H9 (cell line): ENCODE measurements at regions not wholly inside any gene's neighbourhood (a gene's known extent, or its start where the extent isn't known, plus 50 kb on each side); places are given as distances from the start of the nearest gene placed in this dataset.

Source experiments
- DNase-seq: peaks from one replicate; pipeline ENCODE4 v3.0.0-alpha.2; 2017
- H2AFZ ChIP-seq: one replicate; pipeline ENCODE4 v1.6.1; 2013; ENCODE audit warnings: mild to moderate bottlenecking, low read length, control low read depth, moderate library complexity
- H2AK5ac ChIP-seq: 2 replicates; pipeline ENCODE4 v1.6.1; 2013; ENCODE audit warnings: low read length, control low read depth, mixed read lengths; ENCODE audit not compliant: insufficient read length
- H2BK120ac ChIP-seq: one replicate; pipeline ENCODE4 v1.6.1; 2013; ENCODE audit warnings: low read depth, mild to moderate bottlenecking, low read length, control low read depth, inconsistent platforms; ENCODE audit not compliant: poor library complexity, severe bottlenecking
- H2BK12ac ChIP-seq: 2 replicates; pipeline ENCODE4 v1.6.1; 2013; ENCODE audit warnings: low read length, control low read depth, mixed read lengths, low read depth; ENCODE audit not compliant: insufficient read length
- H2BK15ac ChIP-seq: 2 replicates; pipeline ENCODE4 v1.6.1; 2013; ENCODE audit warnings: low read depth, low read length, control low read depth
- H2BK20ac ChIP-seq: one replicate; pipeline ENCODE4 v1.6.1; 2013; ENCODE audit warnings: low read depth, mild to moderate bottlenecking, low read length, control low read depth, inconsistent platforms; ENCODE audit not compliant: poor library complexity, severe bottlenecking
- H2BK5ac ChIP-seq: 2 replicates; pipeline ENCODE4 v1.6.1; 2013; ENCODE audit warnings: low read length, control low read depth, mixed read lengths; ENCODE audit not compliant: insufficient read length
- H3K14ac ChIP-seq: 2 replicates; pipeline ENCODE4 v1.6.1; 2013; ENCODE audit warnings: low read length, control low read depth; ENCODE audit not compliant: insufficient read depth
- H3K18ac ChIP-seq: 2 replicates; pipeline ENCODE4 v1.6.1; 2013; ENCODE audit warnings: low read depth, mild to moderate bottlenecking, mixed read lengths, low read length, control low read depth; ENCODE audit not compliant: insufficient read length
- H3K23ac ChIP-seq: 2 replicates; pipeline ENCODE4 v1.6.1; 2013; ENCODE audit warnings: low read length, control low read depth, mixed read lengths, low read depth; ENCODE audit not compliant: insufficient read length
- H3K23me2 ChIP-seq: 2 replicates; pipeline ENCODE4 v1.6.1; 2013; ENCODE audit warnings: low read depth, mild to moderate bottlenecking, mixed read lengths, low read length, control low read depth; ENCODE audit not compliant: insufficient read length, poor library complexity, severe bottlenecking
- H3K27ac ChIP-seq: 2 replicates; pipeline ENCODE4 v1.5.1; 2013; ENCODE audit warnings: low read length, control low read depth, mixed read lengths, low read depth; ENCODE audit not compliant: insufficient read length
- H3K27me3 ChIP-seq: 2 replicates; pipeline ENCODE4 v1.6.1; 2013; ENCODE audit warnings: low read length, control low read depth, inconsistent platforms; ENCODE audit not compliant: insufficient read depth
- H3K4ac ChIP-seq: 2 replicates; pipeline ENCODE4 v1.6.1; 2013; ENCODE audit warnings: low read depth, mild to moderate bottlenecking, control low read depth, inconsistent platforms, low read length, moderate library complexity
- H3K4me1 ChIP-seq: 2 replicates; pipeline ENCODE4 v1.6.1; 2013; ENCODE audit warnings: low read length, control low read depth, inconsistent platforms; ENCODE audit not compliant: insufficient read depth
- H3K4me2 ChIP-seq: 2 replicates; pipeline ENCODE4 v1.6.1; 2013; ENCODE audit warnings: low read length, control low read depth, mixed read lengths; ENCODE audit not compliant: insufficient read length, insufficient read depth
- H3K56ac ChIP-seq: 2 replicates; pipeline ENCODE4 v1.6.1; 2013; ENCODE audit warnings: low read depth, mild to moderate bottlenecking, mixed read lengths, low read length, control low read depth; ENCODE audit not compliant: insufficient read length
- H3K79me1 ChIP-seq: 2 replicates; pipeline ENCODE4 v1.6.1; 2013; ENCODE audit warnings: low read depth, mild to moderate bottlenecking, moderate library complexity, low read length, control low read depth, inconsistent platforms; ENCODE audit not compliant: insufficient read depth, poor library complexity, severe bottlenecking
- H3K79me2 ChIP-seq: 2 replicates; pipeline ENCODE4 v1.6.1; 2013; ENCODE audit warnings: low read length, control low read depth, inconsistent platforms; ENCODE audit not compliant: insufficient read depth
- H3K9ac ChIP-seq: 2 replicates; pipeline ENCODE4 v1.6.1; 2013; ENCODE audit warnings: low read length, control low read depth, mixed read lengths; ENCODE audit not compliant: insufficient read length; ENCODE audit errors: extremely low read depth
- H3K9me3 ChIP-seq: one replicate; pipeline ENCODE4 v1.6.1; 2013; ENCODE audit warnings: low read depth, low read length, inconsistent platforms; ENCODE audit not compliant: control insufficient read depth
- H3T11ph ChIP-seq: one replicate; pipeline ENCODE4 v1.6.1; 2013; ENCODE audit warnings: mild to moderate bottlenecking, low read length, control low read depth, inconsistent platforms
- H4K20me1 ChIP-seq: one replicate; pipeline ENCODE4 v1.6.1; 2013; ENCODE audit not compliant: control insufficient read depth, insufficient read length, insufficient read depth
- H4K5ac ChIP-seq: 2 replicates; pipeline ENCODE4 v1.6.1; 2013; ENCODE audit warnings: low read depth, mild to moderate bottlenecking, mixed read lengths, low read length, control low read depth; ENCODE audit not compliant: insufficient read length
- H4K8ac ChIP-seq: replicated peaks from 2 replicates; pipeline ENCODE4 v1.6.1; 2013; ENCODE audit warnings: low read length, control low read depth, mixed read lengths, low read depth; ENCODE audit not compliant: insufficient read length
- H4K91ac ChIP-seq: 2 replicates; pipeline ENCODE4 v1.6.1; 2013; ENCODE audit warnings: low read depth, mild to moderate bottlenecking, moderate library complexity, mixed read lengths, low read length, control low read depth; ENCODE audit not compliant: insufficient read length
- H3K27ac Mint-ChIP-seq, 3 experiments: 2 replicates in 2 of 3; 3 replicates in 1 of 3; pipeline ENCODE4 v1.8.0; 2020 to 2021; ENCODE audit warnings: mixed read lengths in 3 of 3, mild to moderate bottlenecking in 1 of 3, moderate library complexity in 1 of 3
- H3K27me3 Mint-ChIP-seq: 2 replicates; pipeline ENCODE4 v1.8.0; 2021; ENCODE audit warnings: low read depth, mild to moderate bottlenecking, moderate library complexity, mixed read lengths
- H3K36me3 Mint-ChIP-seq, 3 experiments: 2 replicates in 2 of 3; 3 replicates in 1 of 3; pipeline ENCODE4 v1.8.0; 2020 to 2021; ENCODE audit warnings: low read depth in 3 of 3, mixed read lengths in 3 of 3; ENCODE audit not compliant: insufficient read depth in 1 of 3
- H3K4me1 Mint-ChIP-seq, 2 experiments: 2 replicates each; pipeline ENCODE4 v1.8.0; 2020; ENCODE audit warnings: mixed read lengths in 2 of 2
- H3K4me3 Mint-ChIP-seq, 2 experiments: 2 replicates in 1 of 2; 3 replicates in 1 of 2; pipeline ENCODE4 v1.8.0; 2020 to 2021; ENCODE audit warnings: mild to moderate bottlenecking in 2 of 2, mixed read lengths in 2 of 2, moderate library complexity in 1 of 2
- H3K9me3 Mint-ChIP-seq, 2 experiments: 2 replicates in 1 of 2; 3 replicates in 1 of 2; pipeline ENCODE4 v1.8.0; 2020; ENCODE audit warnings: mild to moderate bottlenecking in 2 of 2, mixed read lengths in 2 of 2, moderate library complexity in 1 of 2
- CTCF ChIP-seq: fragments of 200-600 bp; sonication (generic); conservative IDR thresholded peaks from 3 replicates; pipeline ENCODE4 v1.8.0; 2021; ENCODE audit warnings: antibody characterized with exemption, mild to moderate bottlenecking
- WGBS: extraction: QIAGEN DNeasy Blood & Tissue Kit; methylation state at CpG from one replicate; pipeline ENCODE4 v1.1.7; 2013; ENCODE audit warnings: missing lambda C conversion rate, low lambda C conversion rate, mixed read lengths; ENCODE audit not compliant: insufficient read length; ENCODE audit errors: extremely low coverage; 5-methylcytosine and 5-hydroxymethylcytosine counted together

GRCh38 chr3:90007778-90008499 lies 900.5 kb downstream of the EPHA3 start:
- no peak overlapping the region for H2BK15ac ChIP-seq
- H3K79me2 ChIP-seq, result no peaks in the 10 kb centered on the region
- no peaks in the 10 kb centered on the region for H3K27me3 ChIP-seq
- TF ChIP-seq CTCF, result no peak
- no peak overlapping the region for H3K56ac ChIP-seq
- no peak overlapping the region for H2BK5ac ChIP-seq
- WGBS, result no CpG with 5 or more reads among the region's 3 CpGs
- Mint-ChIP-seq H3K9me3 (peaks cover 0 to 5% of the 10 kb centered on the region in 2 experiments; a peak in 2 of 5 replicates), H3K27ac (no peak overlapping the region), H3K36me3 (no peaks in the 10 kb centered on the region; a peak in 1 of 7 replicates), H3K27me3 (no peaks in the 10 kb centered on the region), H3K4me3 (no peak overlapping the region), H3K4me1 (peaks cover 11 to 23% of the 10 kb centered on the region in 2 experiments)
- H2AFZ ChIP-seq, result no peak overlapping the region
- no peak overlapping the region for H3K18ac ChIP-seq
- H3T11ph ChIP-seq, result no peak overlapping the region
- H3K9ac ChIP-seq, result no peak overlapping the region
- no peak overlapping the region for H3K4me2 ChIP-seq
- H3K23me2 ChIP-seq, result no peaks in the 10 kb centered on the region
- no peaks in the 10 kb centered on the region for H3K79me1 ChIP-seq
- no peak overlapping the region for H3K27ac ChIP-seq
- H2BK12ac ChIP-seq, result no peak overlapping the region
- H4K20me1 ChIP-seq, result no peaks in the 10 kb centered on the region
- H2BK120ac ChIP-seq, result no peak overlapping the region
- no peaks in the 10 kb centered on the region for H3K9me3 ChIP-seq
- H2AK5ac ChIP-seq, result no peak overlapping the region
- no peak overlapping the region for H3K4ac ChIP-seq
- no peak overlapping the region for H4K91ac ChIP-seq
- H3K4me1 ChIP-seq, result peaks cover 3% of the 10 kb centered on the region; the same call in 1 of the 2 replicates
- H3K23ac ChIP-seq, result no peak overlapping the region
- no peak overlapping the region for H2BK20ac ChIP-seq
- H4K5ac ChIP-seq, result no peak overlapping the region
- no peak overlapping the region for H4K8ac ChIP-seq
- no peak for DNase-seq
- H3K14ac ChIP-seq, result no peak overlapping the region
